ENCODE measurements at regions not wholly inside any gene's neighbourhood (a gene's known extent, or its start where the extent isn't known, plus 50 kb on each side); places are given as distances from the start of the nearest gene placed in this dataset.

DNA sequence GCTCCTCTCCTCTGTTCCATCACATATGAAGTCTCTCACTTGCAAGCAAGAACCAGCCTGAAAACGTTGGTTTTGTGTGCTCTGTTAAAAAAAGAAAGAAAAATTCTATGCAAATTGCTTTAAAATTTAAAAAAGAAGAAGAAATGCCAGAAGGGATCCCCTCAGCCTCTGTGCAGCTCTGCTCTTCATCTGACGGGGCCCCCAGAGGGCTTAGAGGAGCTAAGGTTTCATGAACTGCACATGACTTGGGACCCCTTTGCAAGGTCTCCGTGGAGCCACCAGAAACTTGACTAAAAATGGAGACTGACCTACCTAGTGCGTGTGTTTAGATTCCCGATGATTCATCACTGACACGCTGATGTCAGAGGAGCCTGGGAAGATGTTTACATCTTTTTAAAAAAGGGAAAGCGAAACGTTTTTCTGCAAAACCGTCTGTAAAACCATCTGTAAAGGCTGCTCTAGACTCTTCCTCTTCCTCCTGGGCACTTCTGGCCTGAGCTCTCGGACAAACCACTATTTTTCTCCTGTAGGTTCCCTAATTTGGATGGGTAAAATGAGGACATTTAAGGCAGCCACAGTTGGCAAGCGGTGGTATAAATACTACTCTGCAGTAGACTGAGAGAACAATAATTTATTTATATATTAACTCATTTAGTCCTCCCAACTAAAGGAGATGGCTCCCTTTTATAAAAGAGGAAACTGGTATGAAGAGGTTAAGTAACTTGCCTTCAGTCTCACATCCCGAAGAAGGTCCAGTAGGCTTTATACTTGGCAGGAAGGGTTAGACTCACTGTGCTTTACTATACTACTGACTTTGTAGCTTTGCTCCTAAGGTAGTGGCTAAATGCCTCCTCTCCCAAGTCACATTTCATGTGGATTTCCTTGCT is 67.2 kb upstream of the POLG start:
- no peaks in the 10 kb centered on the region for H3K9me3 Mint-ChIP-seq (ENCODE audit: low read depth)
- no peak overlapping the region for H3K27ac Mint-ChIP-seq
- peaks cover 94% of the 10 kb centered on the region for H3K27me3 Mint-ChIP-seq
- H3K4me3 Mint-ChIP-seq (ENCODE audit: low read depth), result no peak overlapping the region
- H3K4me1 Mint-ChIP-seq (ENCODE audit: low read depth), result peaks cover 2% of the 10 kb centered on the region
- H3K36me3 Mint-ChIP-seq (ENCODE audit: insufficient read depth), result no peaks in the 10 kb centered on the region
- TF ChIP-seq, protein P1, sequence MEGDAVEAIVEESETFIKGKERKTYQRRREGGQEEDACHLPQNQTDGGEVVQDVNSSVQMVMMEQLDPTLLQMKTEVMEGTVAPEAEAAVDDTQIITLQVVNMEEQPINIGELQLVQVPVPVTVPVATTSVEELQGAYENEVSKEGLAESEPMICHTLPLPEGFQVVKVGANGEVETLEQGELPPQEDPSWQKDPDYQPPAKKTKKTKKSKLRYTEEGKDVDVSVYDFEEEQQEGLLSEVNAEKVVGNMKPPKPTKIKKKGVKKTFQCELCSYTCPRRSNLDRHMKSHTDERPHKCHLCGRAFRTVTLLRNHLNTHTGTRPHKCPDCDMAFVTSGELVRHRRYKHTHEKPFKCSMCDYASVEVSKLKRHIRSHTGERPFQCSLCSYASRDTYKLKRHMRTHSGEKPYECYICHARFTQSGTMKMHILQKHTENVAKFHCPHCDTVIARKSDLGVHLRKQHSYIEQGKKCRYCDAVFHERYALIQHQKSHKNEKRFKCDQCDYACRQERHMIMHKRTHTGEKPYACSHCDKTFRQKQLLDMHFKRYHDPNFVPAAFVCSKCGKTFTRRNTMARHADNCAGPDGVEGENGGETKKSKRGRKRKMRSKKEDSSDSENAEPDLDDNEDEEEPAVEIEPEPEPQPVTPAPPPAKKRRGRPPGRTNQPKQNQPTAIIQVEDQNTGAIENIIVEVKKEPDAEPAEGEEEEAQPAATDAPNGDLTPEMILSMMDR (IDR thresholded peaks at IDR 0.05; ENCODE audit: unreplicated experiment), result no peak
- no peak for DNase-seq (ENCODE audit: low spot score, unreplicated experiment)

DNA sequence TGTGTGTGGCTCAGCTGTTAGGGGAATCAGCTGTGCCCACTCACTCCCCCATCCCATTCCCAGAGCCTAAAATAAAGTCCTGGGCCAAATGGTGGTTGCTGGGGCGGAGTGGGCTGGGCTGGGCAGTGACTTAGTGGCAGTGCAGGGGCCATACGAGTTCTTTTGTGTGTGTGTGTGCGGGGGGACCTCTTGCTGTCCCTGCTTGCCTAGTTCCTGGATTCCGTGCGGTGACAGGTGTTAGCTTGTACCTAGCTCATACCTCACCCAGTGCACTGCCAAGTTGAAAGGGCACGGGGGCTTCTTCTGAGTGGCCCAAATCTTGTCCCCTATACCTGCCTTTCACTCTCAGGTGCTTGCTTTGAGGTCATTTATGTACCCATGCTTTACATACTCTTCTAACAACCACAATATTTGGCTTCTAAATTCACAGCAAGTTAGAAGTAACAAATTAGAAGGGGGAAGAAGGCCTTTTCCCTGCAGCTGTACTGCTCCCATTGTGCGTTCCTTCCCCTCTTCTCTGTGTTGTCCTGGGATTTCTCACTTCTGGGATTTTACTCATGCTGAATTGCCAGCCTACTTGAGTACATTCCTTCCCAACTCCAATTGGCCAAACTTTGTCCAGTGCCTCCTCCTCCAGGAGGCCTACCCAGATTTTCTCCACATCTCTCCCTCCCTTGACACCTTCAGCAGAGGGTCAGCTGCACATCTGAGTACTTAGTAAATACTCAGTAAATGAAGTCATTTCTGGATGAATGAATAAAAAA is 66.3 kb upstream of the POLG start:
- H3K36me3 Mint-ChIP-seq (ENCODE audit: insufficient read depth), result no peaks in the 10 kb centered on the region
- no peaks in the 10 kb centered on the region for H3K4me1 Mint-ChIP-seq (ENCODE audit: low read depth)
- TF ChIP-seq, protein P1 (IDR thresholded peaks at IDR 0.05; ENCODE audit: unreplicated experiment), result no peak
- H3K27me3 Mint-ChIP-seq, result peaks cover 94% of the 10 kb centered on the region
- no peak for DNase-seq (ENCODE audit: low spot score, unreplicated experiment)
- no peak overlapping the region for H3K4me3 Mint-ChIP-seq (ENCODE audit: low read depth)
- no peaks in the 10 kb centered on the region for H3K9me3 Mint-ChIP-seq (ENCODE audit: low read depth)
- H3K27ac Mint-ChIP-seq, result no peak overlapping the region

DNA sequence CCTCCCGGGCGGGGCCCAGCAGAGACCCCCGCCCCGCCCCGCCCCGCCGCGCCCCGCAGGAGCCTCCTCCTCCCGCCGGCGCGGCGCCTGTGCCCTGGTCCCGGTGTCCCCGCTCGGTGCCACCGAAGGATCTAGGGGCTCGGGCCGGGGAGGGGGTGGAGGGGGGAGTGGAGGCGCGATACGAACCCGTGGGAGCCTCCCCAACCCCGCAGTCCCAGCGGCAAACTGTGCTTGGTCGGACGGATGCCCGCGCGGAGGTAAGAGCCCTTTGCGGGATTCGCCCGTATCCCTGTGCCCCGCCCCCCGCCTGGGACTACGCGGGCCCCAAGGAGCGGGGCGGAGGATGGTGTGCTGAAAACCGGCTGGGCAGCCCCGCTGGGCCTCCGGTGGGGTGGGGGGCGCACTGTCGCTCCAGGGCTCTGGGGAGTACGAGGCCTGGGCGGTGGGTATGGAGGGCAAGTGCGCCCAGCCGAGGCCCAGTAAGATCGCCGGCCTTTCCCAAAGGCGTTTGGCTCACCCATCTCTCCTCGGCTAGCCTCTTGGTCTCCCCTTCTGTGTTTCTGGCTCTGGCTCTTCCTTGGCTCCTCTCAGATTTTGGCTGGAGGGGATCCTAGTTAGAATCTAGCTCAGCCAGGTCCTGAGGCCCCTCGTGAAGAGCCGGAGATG is 65.6 kb upstream of the POLG start:
- Mint-ChIP-seq H3K9me3 (ENCODE audit: low read depth) (no peaks in the 10 kb centered on the region), H3K4me1 (ENCODE audit: low read depth) (no peaks in the 10 kb centered on the region), H3K27me3 (peaks cover 94% of the 10 kb centered on the region), H3K27ac (no peak overlapping the region), H3K36me3 (ENCODE audit: insufficient read depth) (no peaks in the 10 kb centered on the region), H3K4me3 (ENCODE audit: low read depth) (no peak overlapping the region)
- TF ChIP-seq, protein P1 (IDR thresholded peaks at IDR 0.05; ENCODE audit: unreplicated experiment), result no peak
- DNase-seq (ENCODE audit: low spot score, unreplicated experiment), result no peak

DNA sequence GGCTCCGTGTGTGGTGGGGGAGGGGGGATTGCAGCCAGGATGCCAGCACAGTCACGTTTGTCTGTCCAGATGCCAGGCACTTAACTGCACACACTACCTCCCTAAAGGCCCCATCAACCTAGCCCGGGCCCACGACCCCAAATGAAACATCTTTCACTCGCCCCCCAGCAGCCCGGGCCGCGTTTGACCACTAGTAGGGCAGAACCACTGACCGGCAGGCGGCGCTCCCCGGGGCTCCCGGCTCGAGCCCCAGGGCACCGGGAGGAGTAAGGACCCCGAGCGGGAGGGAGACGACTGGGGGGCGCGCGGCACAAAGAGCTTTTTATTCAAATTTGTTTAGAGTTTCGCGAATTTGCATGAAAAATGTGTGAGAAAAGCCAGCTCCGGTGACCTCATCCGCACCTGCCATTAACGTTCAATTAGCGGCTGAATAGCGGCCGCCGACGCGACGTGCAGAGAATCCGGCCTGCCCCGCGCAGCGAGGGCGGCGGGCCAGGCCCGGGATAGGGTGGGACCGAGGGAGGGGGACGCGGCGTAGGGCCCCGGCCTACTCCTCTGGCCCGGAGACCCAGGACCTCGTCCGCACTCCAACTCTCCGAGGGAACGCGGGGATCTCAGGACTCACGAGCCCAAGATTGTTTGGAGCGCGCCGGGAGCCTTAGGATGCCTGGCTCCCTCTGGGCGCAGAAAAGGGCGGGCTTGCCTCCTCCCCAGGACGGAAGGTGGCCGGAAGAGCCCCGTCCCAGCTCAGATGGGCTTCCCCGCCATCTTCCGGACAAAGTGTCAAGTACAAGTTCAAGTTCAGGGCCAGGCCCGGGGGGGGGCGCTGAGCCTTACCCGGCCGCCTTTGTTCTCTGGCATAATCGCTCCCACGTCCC is 64.9 kb upstream of the POLG start:
- TF ChIP-seq, protein P1 (IDR thresholded peaks at IDR 0.05; ENCODE audit: unreplicated experiment), result peak; percentile 69
- Mint-ChIP-seq H3K4me3 (ENCODE audit: low read depth) (peak overlapping the region; percentile 46), H3K27me3 (peaks cover 94% of the 10 kb centered on the region), H3K27ac (peak overlapping the region; percentile 87), H3K4me1 (ENCODE audit: low read depth) (peaks cover under 1% of the 10 kb centered on the region), H3K9me3 (ENCODE audit: low read depth) (no peaks in the 10 kb centered on the region), H3K36me3 (ENCODE audit: insufficient read depth) (no peaks in the 10 kb centered on the region)
- no peak for DNase-seq (ENCODE audit: low spot score, unreplicated experiment)

All from progenitor cell of endocrine pancreas (in vitro differentiated cells).